Loucy (cell line): ENCODE measurements at regions not wholly inside any gene's neighbourhood (a gene's known extent, or its start where the extent isn't known, plus 50 kb on each side); places are given as distances from the start of the nearest gene placed in this dataset.

Experiments
- CTCF ChIP-seq: fragments of 200-600 bp; sonication (generic); conservative IDR thresholded peaks from 2 replicates; pipeline ENCODE4 v1.5.1; 2014; ENCODE audit warnings: mild to moderate bottlenecking, antibody characterized with exemption, low read length
- EZH2phosphoT487 ChIP-seq: fragments of 200-600 bp; IDR thresholded peaks from 2 replicates; pipeline ENCODE4 v1.6.1; 2018; ENCODE audit warnings: antibody characterized with exemption, mild to moderate bottlenecking, moderate library complexity, borderline replicate concordance

DNA sequence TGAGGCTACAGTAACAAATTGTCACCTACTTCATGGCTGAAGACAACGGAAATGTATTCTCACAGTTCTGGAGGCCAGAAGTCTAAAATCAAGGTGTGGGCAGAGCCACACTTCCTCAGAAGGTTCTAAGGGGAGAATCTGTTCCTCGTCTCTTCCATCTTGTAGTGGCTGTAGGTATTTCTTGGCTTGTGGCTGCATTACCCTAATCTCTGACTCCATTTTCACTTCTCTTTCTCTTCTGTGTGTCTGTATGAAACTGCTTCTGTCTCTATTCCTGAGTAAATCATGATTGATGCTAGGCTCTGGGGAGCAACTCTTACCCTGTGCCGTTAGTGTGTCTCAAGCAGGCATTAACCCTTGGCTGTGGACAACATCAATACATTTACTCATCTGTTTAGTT is 164.7 kb downstream of the SQOR start:
- no peak for TF ChIP-seq CTCF
- no peak for TF ChIP-seq EZH2phosphoT487
